SK-N-SH treated with all-trans-retinoic acid at 6 μM for 48 hours (cell line): ENCODE measurements at regions not wholly inside any gene's neighbourhood (a gene's known extent, or its start where the extent isn't known, plus 50 kb on each side); places are given as distances from the start of the nearest gene placed in this dataset.

ENCODE experiments used
- ATAC-seq: fragments of 200-7000 bp; cut with Tn5 transposase; 3 replicates; pipeline ENCODE4 v1.9.1; 2020; ENCODE audit warnings: mild to moderate bottlenecking, moderate library complexity
- ARNTL ChIP-seq: fragments of 450-650 bp; formaldehyde crosslinking; IDR thresholded peaks from 2 replicates; pipeline ENCODE4 v1.5.0; 2020; ENCODE audit warnings: low read depth, mild to moderate bottlenecking, moderate library complexity, borderline replicate concordance
- BACH2 ChIP-seq: fragments of 250-450 bp; sonication (Bioruptor Pico); IDR thresholded peaks from 2 replicates; pipeline ENCODE4 v1.9.0; 2021; ENCODE audit warnings: mild to moderate bottlenecking, borderline replicate concordance
- CSDC2 ChIP-seq: fragments of 250-450 bp; sonication (Bioruptor Pico); IDR thresholded peaks from 2 replicates; pipeline ENCODE4 v1.5.0; 2020; ENCODE audit warnings: mild to moderate bottlenecking, moderate library complexity
- ESRRG ChIP-seq: fragments of 250-450 bp; sonication (Bioruptor Pico); IDR thresholded peaks from 2 replicates; pipeline ENCODE4 v1.6.1; 2021; ENCODE audit warnings: mild to moderate bottlenecking
- GLIS3 ChIP-seq: fragments of 250-450 bp; sonication (Bioruptor Pico); IDR thresholded peaks from 2 replicates; pipeline ENCODE4 v1.5.0; 2020; ENCODE audit warnings: mild to moderate bottlenecking, moderate library complexity
- ISL1 ChIP-seq: fragments of 250-450 bp; sonication (Bioruptor Pico); IDR thresholded peaks from 2 replicates; pipeline ENCODE4 v2.1.2; 2022; ENCODE audit warnings: mild to moderate bottlenecking, moderate library complexity
- OSR1 ChIP-seq: fragments of 250-450 bp; sonication (Bioruptor Pico); IDR thresholded peaks from 2 replicates; pipeline ENCODE4 v1.8.0; 2022; ENCODE audit warnings: moderate library complexity, mild to moderate bottlenecking, inconsistent platforms
- PPARA ChIP-seq: fragments of 250-450 bp; sonication (Bioruptor Pico); IDR thresholded peaks from 2 replicates; pipeline ENCODE4 v1.5.0; 2020; ENCODE audit warnings: mild to moderate bottlenecking, borderline replicate concordance
- RARB ChIP-seq: fragments of 250-450 bp; sonication (Bioruptor Pico); IDR thresholded peaks from 2 replicates; pipeline ENCODE4 v1.8.0; 2021; ENCODE audit warnings: mild to moderate bottlenecking, moderate library complexity
- SNAI2 ChIP-seq: fragments of 250-450 bp; sonication (Bioruptor Pico); IDR thresholded peaks from 2 replicates; pipeline ENCODE4 v1.5.0; 2020; ENCODE audit warnings: mild to moderate bottlenecking, moderate library complexity
- TCF4 ChIP-seq: fragments of 250-450 bp; sonication (Bioruptor Pico); IDR thresholded peaks from 2 replicates; pipeline ENCODE4 v1.8.0; 2021; ENCODE audit warnings: mild to moderate bottlenecking, moderate library complexity, borderline replicate concordance
- TOX ChIP-seq: fragments of 250-450 bp; sonication (Bioruptor Pico); IDR thresholded peaks from 2 replicates; pipeline ENCODE4 v1.8.0; 2021; ENCODE audit warnings: mild to moderate bottlenecking, moderate library complexity, borderline replicate concordance
- ZC3H10 ChIP-seq: fragments of 250-450 bp; sonication (Bioruptor Pico); IDR thresholded peaks from 2 replicates; pipeline ENCODE4 v1.5.1; 2021; ENCODE audit warnings: mild to moderate bottlenecking, moderate library complexity
- ZFP3 ChIP-seq: fragments of 250-450 bp; sonication (Bioruptor Pico); IDR thresholded peaks from 2 replicates; pipeline ENCODE4 v1.5.0; 2020; ENCODE audit warnings: mild to moderate bottlenecking, moderate library complexity
- ZNF565 ChIP-seq: fragments of 450-650 bp; formaldehyde crosslinking; conservative IDR thresholded peaks from 2 replicates; pipeline ENCODE4 v1.5.0; 2020; ENCODE audit warnings: low read depth, mild to moderate bottlenecking, moderate library complexity
- ZNF70 ChIP-seq: fragments of 450-650 bp; formaldehyde crosslinking; IDR thresholded peaks from 2 replicates; pipeline ENCODE4 v1.5.0; 2020; ENCODE audit warnings: mild to moderate bottlenecking, moderate library complexity
- ZNF8 ChIP-seq: fragments of 450-650 bp; formaldehyde crosslinking; IDR thresholded peaks from 2 replicates; pipeline ENCODE4 v1.5.0; 2020; ENCODE audit warnings: mild to moderate bottlenecking, moderate library complexity
- TF ChIP-seq, protein P1 (sequence below): fragments of 250-450 bp; sonication (Bioruptor Pico); IDR thresholded peaks from 2 replicates; pipeline ENCODE4 v1.8.0; 2020; ENCODE audit warnings: mild to moderate bottlenecking, moderate library complexity, borderline replicate concordance
- TF ChIP-seq, protein P2 (sequence below): fragments of 250-450 bp; sonication (Bioruptor Pico); IDR thresholded peaks from 2 replicates; pipeline ENCODE4 v1.5.0; 2020; ENCODE audit warnings: mild to moderate bottlenecking, moderate library complexity
- TF ChIP-seq, protein P3 (sequence below): fragments of 250-450 bp; sonication (Bioruptor Pico); IDR thresholded peaks from 2 replicates; pipeline ENCODE4 v1.8.0; 2021; ENCODE audit warnings: low read depth, mild to moderate bottlenecking, moderate library complexity, borderline replicate concordance
- TF ChIP-seq, protein P4 (sequence below): fragments of 250-450 bp; sonication (Bioruptor Pico); IDR thresholded peaks from 2 replicates; pipeline ENCODE4 v1.5.1; 2020; ENCODE audit warnings: low read depth, mild to moderate bottlenecking, moderate library complexity

DNA sequence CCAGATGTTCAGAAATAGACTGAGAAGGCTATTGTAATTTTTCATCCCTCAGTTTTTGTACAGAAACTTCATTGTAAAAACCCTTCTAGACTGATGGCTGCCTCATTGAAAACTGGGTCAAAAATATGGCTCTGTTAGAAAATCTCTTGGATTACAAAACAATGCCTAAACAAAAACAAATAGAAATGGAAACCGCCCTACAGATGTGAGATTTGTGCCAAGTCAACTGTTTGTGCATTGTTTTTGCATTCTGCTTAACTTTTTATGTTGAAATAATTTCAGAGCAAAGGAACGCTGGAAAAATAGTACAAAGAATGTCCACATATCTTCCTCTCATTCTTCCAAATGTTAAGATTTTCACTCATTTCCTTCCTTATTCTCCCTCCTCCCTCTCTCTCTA, 425.1 kb downstream of the FOXA2 start:
- TF ChIP-seq ZNF8 (CRISPR knock-in tag) (no peak), TOX (CRISPR knock-in tag) (no peak), ESRRG (CRISPR knock-in tag) (no peak), ZNF70 (no peak), ISL1 (CRISPR knock-in tag) (no peak), CSDC2 (CRISPR knock-in tag) (no peak)
- TF ChIP-seq, protein P1, sequence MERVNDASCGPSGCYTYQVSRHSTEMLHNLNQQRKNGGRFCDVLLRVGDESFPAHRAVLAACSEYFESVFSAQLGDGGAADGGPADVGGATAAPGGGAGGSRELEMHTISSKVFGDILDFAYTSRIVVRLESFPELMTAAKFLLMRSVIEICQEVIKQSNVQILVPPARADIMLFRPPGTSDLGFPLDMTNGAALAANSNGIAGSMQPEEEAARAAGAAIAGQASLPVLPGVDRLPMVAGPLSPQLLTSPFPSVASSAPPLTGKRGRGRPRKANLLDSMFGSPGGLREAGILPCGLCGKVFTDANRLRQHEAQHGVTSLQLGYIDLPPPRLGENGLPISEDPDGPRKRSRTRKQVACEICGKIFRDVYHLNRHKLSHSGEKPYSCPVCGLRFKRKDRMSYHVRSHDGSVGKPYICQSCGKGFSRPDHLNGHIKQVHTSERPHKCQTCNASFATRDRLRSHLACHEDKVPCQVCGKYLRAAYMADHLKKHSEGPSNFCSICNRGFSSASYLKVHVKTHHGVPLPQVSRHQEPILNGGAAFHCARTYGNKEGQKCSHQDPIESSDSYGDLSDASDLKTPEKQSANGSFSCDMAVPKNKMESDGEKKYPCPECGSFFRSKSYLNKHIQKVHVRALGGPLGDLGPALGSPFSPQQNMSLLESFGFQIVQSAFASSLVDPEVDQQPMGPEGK (CRISPR knock-in tag), result no peak
- ATAC-seq, result no peak

DNA sequence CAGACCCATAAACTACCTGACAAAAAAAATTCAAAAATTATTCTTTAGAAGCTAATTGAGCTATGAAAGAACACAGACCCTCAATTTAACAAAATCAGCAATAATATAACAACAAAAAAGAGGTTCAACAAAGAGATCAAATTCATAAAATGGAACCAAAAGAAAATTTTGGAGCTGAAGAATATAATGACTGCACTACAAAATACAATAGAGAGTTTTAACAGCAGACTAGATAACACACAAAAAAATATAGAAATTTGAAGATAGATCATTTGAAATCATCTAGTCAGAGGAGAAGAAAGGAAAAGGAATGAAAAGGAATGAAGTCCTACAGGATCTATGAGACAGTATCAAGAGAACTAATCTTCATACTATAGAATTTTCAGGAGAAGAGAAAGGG, 422.1 kb downstream of the PAX1 start:
- no peak for ATAC-seq
- TF ChIP-seq, protein P2, sequence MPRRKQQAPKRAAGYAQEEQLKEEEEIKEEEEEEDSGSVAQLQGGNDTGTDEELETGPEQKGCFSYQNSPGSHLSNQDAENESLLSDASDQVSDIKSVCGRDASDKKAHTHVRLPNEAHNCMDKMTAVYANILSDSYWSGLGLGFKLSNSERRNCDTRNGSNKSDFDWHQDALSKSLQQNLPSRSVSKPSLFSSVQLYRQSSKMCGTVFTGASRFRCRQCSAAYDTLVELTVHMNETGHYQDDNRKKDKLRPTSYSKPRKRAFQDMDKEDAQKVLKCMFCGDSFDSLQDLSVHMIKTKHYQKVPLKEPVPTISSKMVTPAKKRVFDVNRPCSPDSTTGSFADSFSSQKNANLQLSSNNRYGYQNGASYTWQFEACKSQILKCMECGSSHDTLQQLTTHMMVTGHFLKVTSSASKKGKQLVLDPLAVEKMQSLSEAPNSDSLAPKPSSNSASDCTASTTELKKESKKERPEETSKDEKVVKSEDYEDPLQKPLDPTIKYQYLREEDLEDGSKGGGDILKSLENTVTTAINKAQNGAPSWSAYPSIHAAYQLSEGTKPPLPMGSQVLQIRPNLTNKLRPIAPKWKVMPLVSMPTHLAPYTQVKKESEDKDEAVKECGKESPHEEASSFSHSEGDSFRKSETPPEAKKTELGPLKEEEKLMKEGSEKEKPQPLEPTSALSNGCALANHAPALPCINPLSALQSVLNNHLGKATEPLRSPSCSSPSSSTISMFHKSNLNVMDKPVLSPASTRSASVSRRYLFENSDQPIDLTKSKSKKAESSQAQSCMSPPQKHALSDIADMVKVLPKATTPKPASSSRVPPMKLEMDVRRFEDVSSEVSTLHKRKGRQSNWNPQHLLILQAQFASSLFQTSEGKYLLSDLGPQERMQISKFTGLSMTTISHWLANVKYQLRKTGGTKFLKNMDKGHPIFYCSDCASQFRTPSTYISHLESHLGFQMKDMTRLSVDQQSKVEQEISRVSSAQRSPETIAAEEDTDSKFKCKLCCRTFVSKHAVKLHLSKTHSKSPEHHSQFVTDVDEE, result no peak
- TF ChIP-seq OSR1 (CRISPR knock-in tag) (no peak), TCF4 (CRISPR knock-in tag) (no peak)
- TF ChIP-seq, protein P3, sequence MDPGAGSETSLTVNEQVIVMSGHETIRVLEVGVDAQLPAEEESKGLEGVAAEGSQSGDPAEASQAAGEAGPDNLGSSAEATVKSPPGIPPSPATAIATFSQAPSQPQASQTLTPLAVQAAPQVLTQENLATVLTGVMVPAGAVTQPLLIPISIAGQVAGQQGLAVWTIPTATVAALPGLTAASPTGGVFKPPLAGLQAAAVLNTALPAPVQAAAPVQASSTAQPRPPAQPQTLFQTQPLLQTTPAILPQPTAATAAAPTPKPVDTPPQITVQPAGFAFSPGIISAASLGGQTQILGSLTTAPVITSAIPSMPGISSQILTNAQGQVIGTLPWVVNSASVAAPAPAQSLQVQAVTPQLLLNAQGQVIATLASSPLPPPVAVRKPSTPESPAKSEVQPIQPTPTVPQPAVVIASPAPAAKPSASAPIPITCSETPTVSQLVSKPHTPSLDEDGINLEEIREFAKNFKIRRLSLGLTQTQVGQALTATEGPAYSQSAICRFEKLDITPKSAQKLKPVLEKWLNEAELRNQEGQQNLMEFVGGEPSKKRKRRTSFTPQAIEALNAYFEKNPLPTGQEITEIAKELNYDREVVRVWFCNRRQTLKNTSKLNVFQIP (CRISPR knock-in tag), result no peak

DNA sequence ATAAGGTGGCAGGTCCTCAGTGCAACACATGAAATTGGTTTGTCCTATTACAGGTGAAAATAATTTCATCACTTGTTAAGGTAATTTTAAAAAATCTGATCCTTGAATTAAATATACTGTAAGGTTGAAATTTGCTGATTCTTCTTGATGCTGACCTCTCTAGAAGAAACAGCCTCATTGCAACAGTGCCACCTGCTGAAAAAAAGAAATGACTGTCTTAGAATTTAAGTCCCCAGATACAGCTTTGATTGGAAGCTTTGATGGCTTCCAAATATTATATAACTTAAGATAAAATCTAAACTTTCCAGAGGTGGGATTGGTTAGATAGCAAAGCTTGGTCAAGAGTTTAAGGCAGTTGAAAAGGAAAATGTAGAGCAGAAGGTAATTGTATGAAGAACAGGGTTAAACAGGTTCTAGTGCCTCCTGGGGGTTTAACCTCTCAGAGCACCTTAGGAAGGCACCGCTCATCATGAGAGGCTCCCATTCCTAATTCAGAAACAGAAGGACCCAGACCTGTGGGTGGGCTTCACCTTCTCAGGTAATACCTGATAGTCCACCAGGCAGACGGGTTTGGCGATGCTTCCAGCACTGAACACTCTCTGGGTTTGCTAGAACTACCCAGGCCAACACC, 401.0 kb downstream of the PAX1 start:
- TF ChIP-seq ISL1 (CRISPR knock-in tag) (no peak), ESRRG (CRISPR knock-in tag) (no peak), GLIS3 (no peak)
- no peak for ATAC-seq

DNA sequence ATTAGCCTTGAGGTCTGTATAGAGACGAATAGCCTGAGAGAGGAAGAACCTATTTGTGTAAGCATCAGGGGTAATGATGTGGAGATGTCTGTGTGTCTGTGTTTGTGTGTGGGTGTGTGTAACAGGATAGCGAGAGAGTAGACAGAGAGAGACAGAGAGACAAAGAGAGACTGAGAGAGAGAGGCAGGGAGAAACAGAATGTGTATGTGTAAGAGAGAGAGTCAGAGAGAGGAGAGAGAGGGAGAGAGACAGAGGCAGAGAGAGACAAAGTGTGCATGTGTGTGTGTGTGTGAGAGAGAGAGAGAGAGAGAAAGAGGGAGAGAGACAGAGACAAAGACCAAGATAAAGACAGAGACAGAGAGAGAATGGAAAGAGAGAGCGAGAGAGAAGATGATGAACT, 396.1 kb downstream of the PAX1 start:
- no peak for ATAC-seq
- TF ChIP-seq ZNF565 (CRISPR knock-in tag) (no peak), GLIS3 (no peak), OSR1 (CRISPR knock-in tag) (no peak), TCF4 (CRISPR knock-in tag) (no peak), ESRRG (CRISPR knock-in tag) (no peak), BACH2 (CRISPR knock-in tag) (no peak), ZNF70 (no peak), TOX (CRISPR knock-in tag) (no peak), ZC3H10 (no peak), PPARA (no peak), SNAI2 (no peak), ZNF8 (CRISPR knock-in tag) (no peak), ARNTL (CRISPR knock-in tag) (no peak), RARB (CRISPR knock-in tag) (no peak), ZFP3 (CRISPR knock-in tag) (no peak)
- TF ChIP-seq, protein P1 (CRISPR knock-in tag), result no peak
- TF ChIP-seq, protein P4, sequence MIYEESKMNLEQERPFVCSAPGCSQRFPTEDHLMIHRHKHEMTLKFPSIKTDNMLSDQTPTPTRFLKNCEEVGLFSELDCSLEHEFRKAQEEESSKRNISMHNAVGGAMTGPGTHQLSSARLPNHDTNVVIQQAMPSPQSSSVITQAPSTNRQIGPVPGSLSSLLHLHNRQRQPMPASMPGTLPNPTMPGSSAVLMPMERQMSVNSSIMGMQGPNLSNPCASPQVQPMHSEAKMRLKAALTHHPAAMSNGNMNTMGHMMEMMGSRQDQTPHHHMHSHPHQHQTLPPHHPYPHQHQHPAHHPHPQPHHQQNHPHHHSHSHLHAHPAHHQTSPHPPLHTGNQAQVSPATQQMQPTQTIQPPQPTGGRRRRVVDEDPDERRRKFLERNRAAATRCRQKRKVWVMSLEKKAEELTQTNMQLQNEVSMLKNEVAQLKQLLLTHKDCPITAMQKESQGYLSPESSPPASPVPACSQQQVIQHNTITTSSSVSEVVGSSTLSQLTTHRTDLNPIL (CRISPR knock-in tag), result no peak
- TF ChIP-seq, protein P2, result no peak
- TF ChIP-seq, protein P3 (CRISPR knock-in tag), result no peak
